ENCODE measurements at regions not wholly inside any gene's neighbourhood (a gene's known extent, or its start where the extent isn't known, plus 50 kb on each side); places are given as distances from the start of the nearest gene placed in this dataset.

DNA sequence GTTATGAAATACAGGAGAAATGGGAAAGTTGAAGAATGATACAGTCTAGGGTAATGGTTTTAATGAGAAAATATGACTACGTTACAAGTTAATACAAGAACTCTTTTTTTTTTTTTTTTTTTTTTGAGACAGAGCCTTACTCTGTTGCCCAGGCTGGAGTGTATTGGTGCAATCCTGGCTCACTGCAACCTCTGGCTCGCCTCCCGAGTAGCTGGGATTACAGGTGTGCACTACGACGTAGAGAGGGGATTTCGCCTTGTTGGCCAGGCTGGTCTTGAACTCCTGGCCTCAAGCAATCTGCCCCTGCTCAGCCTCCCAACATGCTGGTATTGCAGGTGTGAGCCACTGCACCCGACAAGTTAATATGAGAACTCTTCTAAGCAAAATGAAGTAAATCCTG is 77.1 kb upstream of the SELENOP start:
- DNase-seq (no peak), ATAC-seq (no peak)
- Mint-ChIP-seq H3K4me1 (no peaks in the 10 kb centered on the region), H3K4me3 (no peak overlapping the region), H3K9me3 (no peaks in the 10 kb centered on the region), H3K27ac (no peak overlapping the region), H3K27me3 (no peaks in the 10 kb centered on the region)

DNA sequence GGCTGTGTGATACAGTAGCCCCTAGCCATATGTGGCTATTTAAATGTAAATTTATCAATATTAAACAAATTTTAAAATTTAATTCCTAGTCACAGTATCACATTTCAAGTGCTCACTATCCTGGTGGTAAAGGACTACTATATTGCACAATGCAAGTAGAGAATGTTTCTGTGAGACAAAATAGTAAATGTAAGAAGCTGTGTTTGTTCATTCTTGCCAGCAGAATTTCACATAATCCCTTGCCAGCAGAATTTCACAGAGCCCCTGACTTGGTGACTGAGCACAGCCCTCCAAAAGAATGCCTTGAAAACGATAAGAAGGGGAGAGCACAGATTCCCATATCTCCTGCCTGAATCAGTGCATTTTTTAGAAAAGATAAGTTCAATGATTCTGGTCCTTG is 75.9 kb upstream of the SELENOP start:
- Mint-ChIP-seq H3K27ac (no peak overlapping the region), H3K4me1 (no peaks in the 10 kb centered on the region), H3K4me3 (no peak overlapping the region), H3K9me3 (no peaks in the 10 kb centered on the region), H3K27me3 (no peaks in the 10 kb centered on the region)
- ATAC-seq (no peak), DNase-seq (no peak)

DNA sequence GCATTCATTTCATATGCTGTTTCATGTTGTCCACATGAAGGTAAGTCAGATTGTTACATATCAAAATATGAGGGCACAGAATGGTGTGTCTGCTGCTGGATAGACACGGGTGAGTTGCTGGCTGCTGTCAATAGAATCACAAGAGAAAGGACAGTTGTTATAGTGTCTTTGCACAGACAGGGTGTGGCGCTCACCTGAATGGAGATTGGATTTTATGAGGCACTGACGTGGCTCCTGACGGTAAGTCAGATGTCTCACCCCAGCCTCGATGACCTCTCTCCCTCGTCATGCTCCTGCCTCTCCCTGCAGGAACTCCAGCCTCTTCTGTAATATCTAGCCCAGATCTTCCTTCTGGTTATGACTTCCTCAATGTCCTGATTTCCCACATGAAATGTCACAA is 75.4 kb upstream of the SELENOP start:
- Mint-ChIP-seq H3K9me3 (no peaks in the 10 kb centered on the region), H3K27me3 (no peaks in the 10 kb centered on the region), H3K4me1 (no peaks in the 10 kb centered on the region), H3K27ac (no peak overlapping the region), H3K4me3 (no peak overlapping the region)
- DNase-seq (no peak), ATAC-seq (no peak)

DNA sequence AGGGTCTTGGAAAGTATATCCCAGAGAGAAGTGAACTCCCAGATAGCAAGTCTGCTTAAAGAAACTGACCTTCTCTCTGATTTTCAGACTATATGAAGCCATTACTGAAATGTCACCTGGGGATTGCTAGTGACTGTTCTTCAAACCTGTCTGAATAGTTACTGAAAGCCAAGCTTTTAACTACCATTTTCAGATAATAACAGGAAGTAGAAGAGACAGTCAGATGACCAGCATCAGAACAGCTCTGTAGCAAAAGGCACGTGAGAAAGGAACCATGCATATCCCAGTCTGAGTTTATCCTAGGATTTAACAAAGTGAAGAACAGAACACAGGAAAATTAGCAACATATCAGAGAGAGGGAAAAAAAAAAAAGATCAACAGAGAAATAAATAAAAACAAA is 74.9 kb upstream of the SELENOP start:
- Mint-ChIP-seq H3K4me1 (no peaks in the 10 kb centered on the region), H3K27me3 (no peaks in the 10 kb centered on the region), H3K9me3 (no peaks in the 10 kb centered on the region), H3K4me3 (no peak overlapping the region), H3K27ac (no peak overlapping the region)
- no peak for ATAC-seq
- no peak for DNase-seq

DNA sequence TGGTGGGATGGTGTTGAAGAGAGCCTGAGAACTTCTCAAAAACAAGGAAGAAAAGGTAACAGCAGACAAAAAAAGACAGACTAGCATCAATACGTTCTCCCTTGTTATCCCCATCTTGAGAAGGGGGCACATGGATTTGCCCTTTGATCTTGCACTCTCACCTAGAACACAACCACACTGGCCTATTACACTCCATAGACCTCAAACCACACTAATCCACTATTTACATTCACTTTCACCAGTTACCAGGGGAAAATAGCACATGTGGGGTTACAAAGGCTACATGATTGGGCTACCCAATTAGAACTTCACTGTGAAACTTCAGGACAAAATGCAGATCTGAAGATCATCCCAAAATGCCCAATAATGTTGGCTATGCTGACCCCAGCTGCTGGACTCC is 72.6 kb upstream of the SELENOP start:
- no peaks in the 10 kb centered on the region for H3K9me3 Mint-ChIP-seq

DNA sequence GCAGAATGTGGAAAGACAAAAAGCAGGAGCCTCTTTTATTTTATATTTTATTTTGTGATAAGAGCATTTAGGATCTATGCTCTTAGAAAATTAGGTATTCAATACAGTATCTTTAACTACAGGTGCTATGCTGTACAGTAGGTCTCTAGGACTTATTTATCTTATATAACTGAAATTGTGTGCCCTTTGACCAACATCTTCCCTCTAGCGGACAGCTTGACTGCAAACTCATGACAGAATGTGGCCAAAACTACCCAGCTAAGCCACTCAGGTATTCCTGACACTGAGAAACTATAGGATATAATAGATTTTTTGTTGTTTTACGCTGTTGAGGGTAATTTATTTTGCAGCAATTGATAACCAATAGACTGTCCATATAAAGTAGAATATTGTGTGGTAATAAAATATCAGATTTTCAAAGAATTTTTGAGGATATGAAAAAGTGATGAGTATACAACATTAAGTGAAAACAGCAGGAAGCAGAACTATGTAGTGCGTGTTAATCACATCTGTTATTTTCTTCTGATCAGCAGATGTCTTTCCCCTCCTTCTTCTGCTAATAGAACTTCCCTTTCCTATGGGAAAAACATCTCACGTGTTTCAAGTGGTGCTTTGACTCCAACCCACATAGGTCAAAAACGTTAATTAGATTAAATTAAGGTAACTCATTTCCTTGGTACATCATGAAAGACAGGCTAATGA is 69.9 kb upstream of the SELENOP start:
- ATAC-seq: no peak
- Mint-ChIP-seq H3K9me3 (no peaks in the 10 kb centered on the region), H3K27ac (no peak overlapping the region), H3K4me1 (peaks cover under 1% of the 10 kb centered on the region), H3K4me3 (no peak overlapping the region), H3K27me3 (no peaks in the 10 kb centered on the region)
- no peak for DNase-seq

More for the DNA sequence above, 72.6 kb upstream of the SELENOP start:
- H3K4me1 Mint-ChIP-seq: no peaks in the 10 kb centered on the region
- H3K27me3 Mint-ChIP-seq: no peaks in the 10 kb centered on the region
- ATAC-seq: no peak
- no peak for DNase-seq
- no peak overlapping the region for H3K27ac Mint-ChIP-seq
- H3K4me3 Mint-ChIP-seq: no peak overlapping the region

DNA sequence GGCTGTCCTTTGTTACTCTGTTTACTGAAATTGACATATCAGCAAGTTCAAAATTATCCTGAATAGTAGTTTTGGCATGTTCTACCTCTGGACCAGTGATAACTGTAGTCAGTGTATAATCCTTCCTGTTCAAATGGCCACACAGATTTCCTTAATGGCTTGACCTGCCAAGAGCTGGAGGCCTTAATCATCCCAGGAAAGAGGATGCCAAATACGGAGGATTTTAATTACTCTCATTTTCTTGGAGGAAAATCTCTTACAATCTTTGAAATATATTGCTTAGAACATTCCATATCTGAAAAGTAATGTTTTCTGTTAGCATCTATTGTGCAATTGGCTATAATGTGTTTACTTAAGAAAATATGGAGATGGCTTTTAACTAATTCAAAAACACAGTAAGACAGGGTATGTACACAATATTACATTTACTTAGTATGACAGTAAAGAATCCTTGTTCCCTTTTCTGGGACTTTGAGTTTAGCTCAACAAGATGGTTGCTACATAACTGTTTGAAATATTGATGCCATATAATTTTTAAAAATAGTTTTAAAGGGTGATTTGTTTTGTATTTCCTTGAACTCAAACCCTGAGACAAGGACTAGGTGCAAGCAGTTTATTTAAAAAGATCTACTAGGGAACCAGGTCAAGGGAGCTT is 68.9 kb upstream of the SELENOP start:
- ATAC-seq (no peak), DNase-seq (no peak)
- Mint-ChIP-seq H3K27me3 (no peaks in the 10 kb centered on the region), H3K27ac (no peak overlapping the region), H3K4me1 (peaks cover 10% of the 10 kb centered on the region), H3K9me3 (no peaks in the 10 kb centered on the region), H3K4me3 (no peak overlapping the region)

DNA sequence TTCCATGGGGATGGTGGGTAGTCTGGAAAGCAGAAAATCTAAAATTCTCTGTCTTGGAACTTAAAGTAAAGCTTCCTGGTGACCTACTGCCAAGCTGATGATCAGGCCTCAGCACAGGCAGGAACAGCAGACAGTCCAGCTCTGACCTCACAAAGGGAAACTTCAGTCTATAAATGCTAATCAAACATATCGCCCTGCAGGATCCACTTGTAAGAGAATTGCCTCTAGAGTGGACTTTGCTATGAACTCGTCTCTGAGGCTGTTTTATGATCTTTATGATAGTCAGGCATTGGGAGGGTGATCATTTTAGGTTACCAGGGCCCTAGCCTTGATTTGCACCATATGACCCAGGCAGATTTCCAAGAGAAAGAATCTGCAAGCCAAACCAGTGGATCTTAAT is 67.6 kb upstream of the SELENOP start:
- no peak for DNase-seq
- no peak overlapping the region for H3K4me3 Mint-ChIP-seq
- peaks cover 12% of the 10 kb centered on the region for H3K4me1 Mint-ChIP-seq
- no peak overlapping the region for H3K27ac Mint-ChIP-seq
- no peak for ATAC-seq
- H3K9me3 Mint-ChIP-seq: no peaks in the 10 kb centered on the region
- H3K27me3 Mint-ChIP-seq: no peaks in the 10 kb centered on the region

DNA sequence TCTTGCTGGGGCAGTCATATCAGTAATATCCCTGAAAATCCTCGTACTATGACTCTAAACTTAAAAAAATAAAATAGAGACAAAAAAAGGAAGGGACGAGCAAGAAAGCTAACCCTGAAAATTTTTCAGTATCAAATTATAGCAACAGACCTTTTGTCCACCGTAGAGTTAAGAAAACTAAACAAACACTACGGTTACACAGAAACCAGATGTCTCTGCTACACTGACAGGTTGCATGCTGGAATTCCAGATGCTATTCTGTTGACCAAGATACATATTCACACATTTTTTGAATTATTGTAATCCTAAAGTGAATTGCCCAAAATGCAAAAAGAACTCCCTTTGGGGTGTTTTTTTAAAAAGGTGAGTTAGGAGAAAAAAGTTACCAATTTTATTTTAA is 66.9 kb upstream of the SELENOP start:
- Mint-ChIP-seq H3K9me3 (no peaks in the 10 kb centered on the region), H3K27ac (no peak overlapping the region), H3K4me3 (no peak overlapping the region), H3K4me1 (peaks cover 12% of the 10 kb centered on the region), H3K27me3 (no peaks in the 10 kb centered on the region)
- DNase-seq: no peak
- no peak for ATAC-seq

DNA sequence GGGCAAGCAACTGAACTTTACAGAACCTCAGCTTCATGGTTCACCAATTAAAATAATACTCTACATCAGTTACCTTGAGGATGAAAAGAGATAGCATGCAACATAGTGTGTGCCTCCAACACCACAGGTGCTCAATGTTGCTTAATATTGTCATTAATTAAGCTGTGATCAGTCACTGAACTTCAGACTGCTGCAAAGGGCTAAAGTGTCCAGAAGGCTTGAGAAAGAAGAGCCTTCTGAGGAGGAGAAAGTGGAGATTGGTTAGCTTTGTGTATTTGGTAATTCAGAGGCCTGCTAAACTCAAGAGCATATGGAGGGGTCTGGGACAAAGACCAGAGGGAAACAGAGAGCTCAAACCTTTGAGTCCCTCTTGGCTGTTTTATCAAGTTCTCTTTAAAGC is 66.3 kb upstream of the SELENOP start:
- ATAC-seq (no peak), DNase-seq (no peak)
- H3K9me3 Mint-ChIP-seq: no peaks in the 10 kb centered on the region
- peaks cover 12% of the 10 kb centered on the region for H3K4me1 Mint-ChIP-seq
- H3K27ac Mint-ChIP-seq: no peak overlapping the region
- H3K4me3 Mint-ChIP-seq: no peak overlapping the region
- H3K27me3 Mint-ChIP-seq: peaks cover 4% of the 10 kb centered on the region

DNA sequence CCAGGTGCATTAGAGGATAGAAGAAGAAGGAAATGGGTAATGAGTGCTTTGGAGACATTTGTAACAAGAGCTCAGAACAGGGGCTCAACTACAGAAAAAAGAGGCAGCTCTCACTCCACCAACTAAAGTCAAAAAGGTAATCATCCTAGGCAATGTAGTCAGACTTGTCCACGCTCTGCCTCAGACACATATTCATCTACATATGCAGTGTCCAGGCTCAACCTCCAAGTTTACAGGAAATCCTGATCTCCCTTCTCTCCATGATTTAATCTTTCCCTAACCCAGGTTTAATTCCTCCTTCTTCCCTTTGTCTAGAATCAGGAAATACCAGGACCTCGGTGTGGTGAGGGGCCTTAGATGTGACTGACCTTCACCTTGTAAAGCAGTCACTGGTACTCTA is 65.7 kb upstream of the SELENOP start:
- ATAC-seq (no peak), DNase-seq (no peak)
- Mint-ChIP-seq H3K4me3 (no peak overlapping the region), H3K27ac (no peak overlapping the region), H3K4me1 (peaks cover 12% of the 10 kb centered on the region), H3K27me3 (peaks cover 7% of the 10 kb centered on the region), H3K9me3 (no peaks in the 10 kb centered on the region)

DNA sequence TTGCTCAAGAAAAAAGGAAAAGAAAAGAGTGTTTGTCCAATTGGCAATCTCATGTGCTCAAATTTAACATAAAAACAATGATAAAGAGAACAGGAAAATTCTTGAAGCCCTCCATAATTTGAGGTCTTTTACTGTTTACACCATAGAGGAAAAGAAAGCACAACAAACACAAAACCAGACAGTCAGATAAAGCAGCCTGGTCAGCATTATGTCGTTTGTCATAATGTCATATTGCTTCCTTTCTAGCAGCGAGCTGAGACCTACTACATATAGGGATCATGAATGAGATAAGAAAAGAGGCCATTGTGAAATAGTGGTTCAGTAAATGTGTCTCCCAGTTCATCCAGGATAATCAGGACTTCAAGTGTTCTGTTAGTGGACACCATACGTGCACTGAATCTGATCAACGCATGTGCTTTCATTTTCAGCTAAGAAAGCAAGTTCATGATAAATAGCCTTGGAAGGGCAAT is 64.7 kb upstream of the SELENOP start:
- Mint-ChIP-seq H3K27ac (no peak overlapping the region), H3K4me1 (peaks cover 12% of the 10 kb centered on the region), H3K27me3 (peaks cover 7% of the 10 kb centered on the region), H3K9me3 (no peaks in the 10 kb centered on the region), H3K4me3 (peak overlapping the region in 1 of 2 donors; percentile 17)
- ATAC-seq (no peak), DNase-seq (no peak)

DNA sequence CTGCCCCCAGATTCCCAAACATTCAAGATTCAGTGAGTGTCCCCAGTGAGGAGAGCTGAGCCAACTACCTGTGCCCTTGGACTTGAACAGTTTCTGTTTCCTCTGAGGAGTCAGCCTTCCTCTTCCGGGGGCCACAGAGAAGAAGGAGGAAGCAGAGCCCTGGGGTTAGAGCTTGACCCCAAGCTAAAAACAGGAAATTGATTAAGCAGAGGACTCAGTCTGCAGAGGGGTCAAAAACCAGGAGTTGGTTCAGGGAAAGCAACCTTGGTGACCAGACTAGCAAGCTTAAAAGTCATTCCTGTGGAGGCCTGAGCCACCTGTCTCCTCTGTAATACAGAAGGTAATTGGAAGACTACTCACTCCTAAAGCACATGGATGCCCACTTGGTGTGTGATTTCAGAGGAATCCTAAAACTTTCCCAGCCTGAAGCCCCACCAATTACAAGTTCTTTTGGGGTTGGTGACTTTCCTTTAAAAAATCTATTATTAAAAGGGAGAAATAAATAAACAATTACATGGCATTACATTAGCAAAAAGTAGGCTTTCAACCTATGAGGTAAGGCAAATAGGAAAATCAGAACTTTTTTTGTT is 64.2 kb upstream of the SELENOP start:
- Mint-ChIP-seq H3K27me3 (peaks cover 7% of the 10 kb centered on the region), H3K4me1 (peaks cover 12% of the 10 kb centered on the region), H3K4me3 (no peak overlapping the region), H3K27ac (peak overlapping the region in 1 of 2 donors; percentile 34), H3K9me3 (no peaks in the 10 kb centered on the region)
- DNase-seq (no peak), ATAC-seq (no peak)

DNA sequence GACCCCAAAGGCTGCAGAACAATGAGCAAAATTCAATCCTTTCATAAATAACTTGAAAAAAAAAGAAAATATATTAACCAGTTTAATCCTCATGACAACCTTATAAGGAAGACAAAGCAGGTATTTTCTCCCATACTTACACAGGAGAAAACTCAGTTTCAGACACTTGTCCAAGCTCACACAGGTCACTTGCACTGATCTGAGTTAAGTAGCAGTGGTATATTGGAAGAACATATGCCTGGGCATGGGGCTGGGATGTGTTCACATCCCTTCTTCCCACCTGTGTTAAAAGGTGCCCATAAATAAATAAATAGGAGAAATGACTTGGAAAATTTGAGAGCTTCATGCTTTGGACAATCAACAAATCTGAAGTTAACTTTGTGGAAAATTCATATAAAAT is 63.5 kb upstream of the SELENOP start:
- H3K27me3 Mint-ChIP-seq: peaks cover 7% of the 10 kb centered on the region

DNA sequence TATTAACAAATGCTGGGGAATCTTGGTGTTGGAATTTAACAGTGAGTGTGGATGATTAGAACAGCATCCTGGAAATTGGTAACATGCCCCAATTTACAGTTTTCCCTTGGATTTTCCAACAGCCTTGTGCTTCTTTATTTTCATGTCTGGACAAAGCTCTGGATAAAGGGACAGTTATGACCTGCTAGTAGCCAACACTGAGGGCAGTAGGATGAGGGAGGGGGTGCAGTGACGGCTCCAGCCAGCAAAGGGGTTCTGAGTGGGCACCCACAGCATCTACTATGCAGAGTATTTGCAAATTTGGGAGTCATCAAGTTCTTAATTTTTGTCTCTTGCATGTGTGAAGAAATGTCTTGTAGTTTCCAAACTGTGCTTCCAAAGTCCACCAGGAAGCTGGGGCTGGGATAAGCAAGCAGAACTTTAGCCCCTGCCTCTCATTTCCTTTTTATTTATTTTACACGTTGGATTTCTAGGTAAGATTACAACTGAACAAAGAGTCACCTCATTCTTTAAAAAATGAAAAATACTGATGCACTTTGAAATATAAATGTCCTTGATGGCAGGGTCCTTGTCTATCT is 63.0 kb upstream of the SELENOP start:
- Mint-ChIP-seq H3K4me3 (no peak overlapping the region), H3K27ac (no peak overlapping the region), H3K27me3 (peaks cover 7% of the 10 kb centered on the region), H3K4me1 (peaks cover 12% of the 10 kb centered on the region), H3K9me3 (no peaks in the 10 kb centered on the region)
- ATAC-seq (no peak), DNase-seq (no peak)

More for the DNA sequence above, 63.5 kb upstream of the SELENOP start:
- H3K9me3 Mint-ChIP-seq: no peaks in the 10 kb centered on the region
- H3K4me3 Mint-ChIP-seq: no peak overlapping the region
- DNase-seq: no peak
- H3K27ac Mint-ChIP-seq: no peak overlapping the region
- no peak for ATAC-seq
- H3K4me1 Mint-ChIP-seq: peaks cover 12% of the 10 kb centered on the region

DNA sequence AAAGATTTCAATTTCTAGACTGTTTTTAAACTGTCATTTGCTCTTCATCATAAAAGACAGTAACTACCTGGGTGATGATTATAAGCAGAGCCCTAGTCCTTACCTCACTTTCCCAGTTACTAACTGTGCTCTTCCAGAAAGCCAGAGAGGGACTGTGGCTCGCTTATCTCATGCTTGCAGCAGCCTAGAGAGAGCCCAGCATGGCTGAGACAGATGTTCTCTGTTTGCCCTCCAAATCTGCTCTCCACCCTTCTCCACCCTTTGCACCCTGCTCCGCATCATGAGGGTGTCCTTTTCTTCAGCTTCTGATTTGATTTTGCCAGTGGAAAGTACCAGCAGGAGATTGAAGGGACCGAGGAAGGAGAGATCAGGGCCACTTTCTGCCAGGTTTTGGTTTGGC is 61.2 kb upstream of the SELENOP start:
- DNase-seq (no peak), ATAC-seq (no peak)
- peaks cover 7% of the 10 kb centered on the region for H3K27me3 Mint-ChIP-seq
- H3K9me3 Mint-ChIP-seq: no peaks in the 10 kb centered on the region
- no peak overlapping the region for H3K4me3 Mint-ChIP-seq
- H3K27ac Mint-ChIP-seq: no peak overlapping the region
- peaks cover 12% of the 10 kb centered on the region for H3K4me1 Mint-ChIP-seq
